ENCODE measurements at regions not wholly inside any gene's neighbourhood (a gene's known extent, or its start where the extent isn't known, plus 50 kb on each side); places are given as distances from the start of the nearest gene placed in this dataset.
A peak's percentile ranks its signal among the peaks of the same experiment; 100 is the strongest.

DNA sequence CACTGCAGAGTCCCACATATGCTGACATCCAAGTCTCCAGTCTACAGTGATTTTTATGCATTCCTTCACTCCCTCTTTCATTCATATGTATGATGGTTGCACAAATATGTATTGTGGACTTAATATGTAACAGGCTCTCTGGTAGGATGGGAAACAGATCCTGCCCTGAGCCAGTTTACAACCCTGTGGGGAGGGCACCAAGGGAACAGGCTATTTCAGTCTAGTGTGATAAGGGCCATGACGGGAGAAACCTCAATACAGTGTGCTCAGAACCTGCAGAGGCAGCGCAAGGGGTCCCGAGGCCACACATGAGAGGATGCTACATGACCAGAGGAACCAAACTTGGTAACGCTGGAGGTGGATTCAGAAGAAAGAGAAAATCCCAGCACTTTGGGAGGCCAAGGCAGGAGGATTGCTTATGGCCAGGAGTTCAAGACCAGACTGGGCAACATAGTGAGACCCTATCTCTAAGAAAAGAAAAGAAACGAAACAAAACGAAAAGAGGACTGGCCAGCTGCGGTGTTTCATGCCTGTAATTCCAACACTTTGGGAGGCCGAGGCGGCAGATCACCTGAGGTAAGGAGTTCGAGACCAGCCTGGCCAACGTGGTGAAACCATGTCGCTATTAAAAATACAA is 249.8 kb upstream of the JARID2 start:
- Histone ChIP-seq H4K20me1 (ENCODE audit: control insufficient read depth, insufficient read depth, insufficient read length) (no peaks in the 10 kb centered on the region), H3K4me1 (ENCODE audit: insufficient read depth, low read length) (no peaks in the 10 kb centered on the region), H3K23ac (ENCODE audit: insufficient read length, low read depth, low read length) (no peak overlapping the region), H4K5ac (ENCODE audit: insufficient read length, low read depth, low read length) (no peak overlapping the region), H3K9ac (ENCODE audit: extremely low read depth, insufficient read length, low read length) (no peak overlapping the region), H3K4ac (ENCODE audit: low read depth, low read length) (no peak overlapping the region), H3K56ac (ENCODE audit: insufficient read length, low read depth, low read length) (no peak overlapping the region), H3K27ac (ENCODE audit: insufficient read length, low read depth, low read length) (no peak overlapping the region), H2AK5ac (ENCODE audit: insufficient read length, low read length) (no peak overlapping the region), H2AFZ (ENCODE audit: low read length) (no peak overlapping the region), H2BK120ac (ENCODE audit: low read depth, low read length, poor library complexity, severe bottlenecking) (no peak overlapping the region), H3K18ac (ENCODE audit: insufficient read length, low read depth, low read length) (no peak overlapping the region), H2BK15ac (ENCODE audit: low read depth, low read length) (peak overlapping the region; percentile 19; the same call in 1 of the 2 replicates), H3K4me2 (ENCODE audit: insufficient read depth, insufficient read length, low read length) (no peak overlapping the region), H2BK12ac (ENCODE audit: insufficient read length, low read depth, low read length) (no peak overlapping the region), H4K8ac (replicated peaks; ENCODE audit: insufficient read length, low read depth, low read length) (no peak overlapping the region), H3K14ac (ENCODE audit: insufficient read depth, low read length) (no peak overlapping the region), H3T11ph (ENCODE audit: low read length) (no peak overlapping the region), H3K27me3 (ENCODE audit: insufficient read depth, low read length) (no peaks in the 10 kb centered on the region), H4K91ac (ENCODE audit: insufficient read length, low read depth, low read length) (no peak overlapping the region), H2BK20ac (ENCODE audit: low read depth, low read length, poor library complexity, severe bottlenecking) (no peak overlapping the region), H3K79me2 (ENCODE audit: insufficient read depth, low read length) (peaks cover 2% of the 10 kb centered on the region; the same call in 1 of the 2 replicates), H3K23me2 (ENCODE audit: insufficient read length, low read depth, low read length, poor library complexity, severe bottlenecking) (no peaks in the 10 kb centered on the region), H3K9me3 (ENCODE audit: control insufficient read depth, low read depth, low read length) (no peaks in the 10 kb centered on the region), H2BK5ac (ENCODE audit: insufficient read length, low read length) (no peak overlapping the region), H3K79me1 (ENCODE audit: insufficient read depth, low read depth, low read length, poor library complexity, severe bottlenecking) (peaks cover 5% of the 10 kb centered on the region)
- H3K36me3 Mint-ChIP-seq (ENCODE audit: insufficient read depth in 1 of 3, low read depth in 3 of 3): peaks cover 0 to 5% (median 3%) of the 10 kb centered on the region in 3 experiments; a peak in 3 of 7 replicates
- DNase-seq: no peak
- WGBS (ENCODE audit: extremely low coverage, insufficient read length, low lambda C conversion rate): no CpG with 5 or more reads among the region's 12 CpGs
- TF ChIP-seq, protein P1, sequence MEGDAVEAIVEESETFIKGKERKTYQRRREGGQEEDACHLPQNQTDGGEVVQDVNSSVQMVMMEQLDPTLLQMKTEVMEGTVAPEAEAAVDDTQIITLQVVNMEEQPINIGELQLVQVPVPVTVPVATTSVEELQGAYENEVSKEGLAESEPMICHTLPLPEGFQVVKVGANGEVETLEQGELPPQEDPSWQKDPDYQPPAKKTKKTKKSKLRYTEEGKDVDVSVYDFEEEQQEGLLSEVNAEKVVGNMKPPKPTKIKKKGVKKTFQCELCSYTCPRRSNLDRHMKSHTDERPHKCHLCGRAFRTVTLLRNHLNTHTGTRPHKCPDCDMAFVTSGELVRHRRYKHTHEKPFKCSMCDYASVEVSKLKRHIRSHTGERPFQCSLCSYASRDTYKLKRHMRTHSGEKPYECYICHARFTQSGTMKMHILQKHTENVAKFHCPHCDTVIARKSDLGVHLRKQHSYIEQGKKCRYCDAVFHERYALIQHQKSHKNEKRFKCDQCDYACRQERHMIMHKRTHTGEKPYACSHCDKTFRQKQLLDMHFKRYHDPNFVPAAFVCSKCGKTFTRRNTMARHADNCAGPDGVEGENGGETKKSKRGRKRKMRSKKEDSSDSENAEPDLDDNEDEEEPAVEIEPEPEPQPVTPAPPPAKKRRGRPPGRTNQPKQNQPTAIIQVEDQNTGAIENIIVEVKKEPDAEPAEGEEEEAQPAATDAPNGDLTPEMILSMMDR (conservative IDR thresholded peaks at IDR 0.05): no peak
- H3K9me3 Mint-ChIP-seq: no peaks in the 10 kb centered on the region
- H3K4me3 Mint-ChIP-seq: no peak overlapping the region
- H3K27me3 Mint-ChIP-seq (ENCODE audit: low read depth): no peaks in the 10 kb centered on the region
- no peak overlapping the region for H3K27ac Mint-ChIP-seq
- H3K4me1 Mint-ChIP-seq: peaks cover 3 to 4% of the 10 kb centered on the region in 2 experiments; a peak in 1 of 4 replicates
